HG02678 (cell line): ENCODE measurements at regions not wholly inside any gene's neighbourhood (a gene's known extent, or its start where the extent isn't known, plus 50 kb on each side); places are given as distances from the start of the nearest gene placed in this dataset.

Source experiments
- ATAC-seq: cut with Tn5 transposase; IDR thresholded peaks from one replicate; pipeline ENCODE4 v1.9.1; 2021; ENCODE audit warnings: mild to moderate bottlenecking, moderate library complexity; ENCODE audit not compliant: unreplicated experiment

GRCh38 chr18:44119607-44120006 is 561.1 kb upstream of the SETBP1 start:
- no peak for ATAC-seq

DNA sequence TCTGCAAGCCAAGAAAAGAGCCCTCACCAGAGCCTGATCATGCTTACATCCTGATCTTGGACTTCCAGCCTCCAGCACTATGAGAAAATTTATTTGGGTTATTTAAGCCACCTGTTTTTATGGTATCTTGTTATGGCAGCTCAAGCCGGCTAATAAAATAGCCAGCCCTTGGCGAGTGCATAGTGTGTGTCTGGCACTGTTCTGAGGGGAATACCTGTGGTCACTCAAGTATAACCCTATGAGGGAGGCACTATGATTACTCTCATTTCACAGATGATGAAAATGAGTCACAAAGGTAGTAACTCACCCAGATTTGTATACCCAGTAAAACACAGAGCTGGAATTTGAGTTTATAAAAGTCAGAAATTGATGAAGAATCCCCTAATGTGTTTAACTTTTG is 556.9 kb upstream of the SETBP1 start:
- ATAC-seq = no peak

DNA sequence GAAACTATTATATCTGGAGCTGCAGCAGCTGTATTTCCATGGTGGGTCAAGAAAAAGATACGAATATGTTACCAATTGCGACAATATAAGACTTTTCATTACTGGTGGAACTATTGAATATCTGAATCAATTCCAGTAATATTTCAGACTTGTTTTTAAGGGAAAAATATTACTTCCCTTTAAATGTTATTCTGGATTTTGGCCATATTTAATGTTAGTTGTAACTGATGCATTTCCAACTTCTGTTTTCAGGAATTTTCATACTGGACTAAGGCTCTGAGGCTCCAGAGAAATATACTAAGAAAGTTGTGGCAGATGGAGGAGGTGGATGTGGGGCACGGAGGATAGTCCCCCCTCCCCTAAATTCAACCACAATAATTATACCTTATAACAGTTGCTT is 555.2 kb upstream of the SETBP1 start:
- ATAC-seq = no peak

DNA sequence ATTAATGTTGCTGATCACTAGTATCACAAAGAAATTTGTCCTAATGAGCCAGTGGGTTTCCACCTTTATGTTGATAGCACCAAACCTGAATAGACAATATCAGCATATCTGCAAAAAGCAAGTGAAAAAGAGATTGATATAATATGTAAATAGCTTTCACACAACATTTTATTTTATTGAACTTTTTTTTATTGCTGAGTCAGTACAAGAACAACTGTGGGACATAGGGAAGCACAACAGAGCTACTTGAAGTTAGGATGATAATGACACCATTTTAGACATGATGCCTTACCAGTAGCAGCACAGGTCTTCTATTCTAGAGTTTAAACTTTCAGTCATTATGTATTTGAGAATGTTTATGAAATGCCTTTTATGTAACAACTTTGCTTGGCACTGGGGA is 554.1 kb upstream of the SETBP1 start:
- no peak for ATAC-seq

DNA sequence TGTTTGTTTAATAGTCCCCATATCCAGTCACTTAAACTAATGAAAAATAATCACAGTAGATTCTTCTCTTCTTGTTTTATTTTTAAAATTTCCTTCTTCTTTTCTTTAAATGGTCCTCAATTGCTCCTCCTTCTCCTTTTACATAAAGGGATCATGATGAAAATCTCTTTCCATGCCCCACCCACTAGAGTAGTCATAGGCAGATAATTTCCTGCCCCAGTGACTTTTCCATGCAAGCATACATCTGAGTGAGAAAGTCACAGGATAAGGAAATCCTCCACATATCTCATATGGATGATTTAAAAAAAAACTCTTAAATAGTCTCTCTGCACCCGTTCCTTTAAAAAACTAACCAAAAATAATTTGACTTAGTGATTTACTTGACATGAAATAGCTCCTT is 552.3 kb upstream of the SETBP1 start:
- no peak for ATAC-seq

DNA sequence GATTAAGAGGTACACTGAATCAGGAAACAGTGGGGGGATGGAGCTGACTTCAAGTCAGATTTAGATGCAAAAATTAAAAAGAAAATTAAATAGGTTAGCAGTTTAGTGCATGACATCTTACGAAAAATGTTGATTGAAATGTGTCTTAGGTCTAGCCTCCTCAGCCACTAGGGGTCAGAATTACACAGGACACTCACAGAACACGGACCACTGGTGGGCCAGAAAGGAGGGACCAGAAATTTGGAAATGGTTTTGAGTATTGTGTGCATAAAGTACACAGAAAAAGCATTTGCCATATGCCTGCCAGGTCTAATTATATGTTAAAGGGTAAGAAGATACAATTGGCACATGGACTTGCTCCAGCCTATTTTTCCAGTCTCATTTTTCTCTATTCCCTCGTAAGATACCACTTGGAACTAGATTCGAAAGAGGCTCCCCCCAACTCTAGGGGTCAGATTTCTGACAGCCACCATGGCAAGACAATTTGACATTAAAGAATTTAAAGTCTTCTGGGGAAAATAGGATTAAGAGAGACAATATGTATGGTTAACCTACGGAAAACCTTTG is 550.2 kb upstream of the SETBP1 start:
- no peak for ATAC-seq

- no peak for ATAC-seq
These were observed 547.2 kb upstream of the SETBP1 start for GRCh38 chr18:44133483-44133882.

GRCh38 chr18:44134447-44134846 is 546.2 kb upstream of the SETBP1 start:
- no peak for ATAC-seq

DNA sequence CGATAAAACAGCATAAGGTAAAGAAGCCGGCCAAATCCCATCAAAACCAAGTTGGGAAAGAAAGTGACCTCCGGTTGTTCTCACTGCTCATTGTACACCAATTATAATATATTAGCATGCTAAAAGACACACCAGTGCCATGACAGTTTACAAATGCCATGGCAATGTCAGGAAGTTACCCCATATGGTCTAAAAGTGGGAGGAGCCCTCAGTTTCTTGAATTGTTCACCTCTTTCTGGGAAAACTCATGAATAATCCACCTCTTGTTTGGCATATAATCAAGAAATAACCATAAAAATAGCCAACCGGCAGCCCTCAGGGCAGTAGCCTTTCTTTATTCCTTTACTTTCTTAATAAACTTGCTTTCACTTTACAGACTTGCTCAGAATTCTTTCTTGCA is 544.9 kb upstream of the SETBP1 start:
- ATAC-seq = no peak

DNA sequence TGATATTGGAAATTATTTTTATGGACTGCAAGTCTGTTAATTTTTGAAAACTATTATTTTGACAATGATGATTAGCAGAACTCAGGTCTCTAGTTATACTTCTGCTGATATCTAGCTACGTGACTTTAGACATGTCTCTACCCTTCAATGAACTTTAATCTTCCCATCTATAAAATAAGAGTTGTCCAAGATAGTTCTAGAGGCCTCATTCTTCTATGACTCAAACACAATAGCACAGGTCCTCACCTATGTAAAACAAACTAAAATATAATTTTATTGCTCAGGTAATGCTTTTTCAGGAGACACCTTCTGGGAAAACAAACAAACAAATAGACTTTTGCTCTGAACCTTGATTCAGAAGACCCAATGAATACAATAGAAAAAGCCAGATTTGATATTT is 544.4 kb upstream of the SETBP1 start:
- no peak for ATAC-seq

- ATAC-seq = no peak
These were observed 537.6 kb upstream of the SETBP1 start for GRCh38 chr18:44143072-44143471.

DNA sequence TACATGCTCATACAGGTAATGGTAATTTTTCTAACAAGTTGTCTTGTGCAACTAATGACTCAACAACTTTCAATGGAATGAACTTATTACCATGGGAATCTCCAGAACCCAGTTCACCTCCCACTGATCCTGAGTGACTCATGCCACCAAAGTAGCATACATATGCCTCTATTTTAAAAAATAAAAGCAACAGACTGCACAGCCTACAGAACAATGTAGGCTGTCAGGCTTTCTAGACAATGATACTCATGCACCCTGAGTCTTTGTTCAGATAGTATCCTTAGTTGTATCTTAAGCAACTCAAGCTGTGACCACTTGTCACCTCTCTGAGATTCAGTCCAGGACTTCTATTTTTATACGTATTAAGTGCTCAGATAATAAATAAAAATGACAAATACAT is 531.0 kb upstream of the SETBP1 start:
- ATAC-seq = no peak

GRCh38 chr18:44153981-44154380 is 526.7 kb upstream of the SETBP1 start:
- no peak for ATAC-seq

DNA sequence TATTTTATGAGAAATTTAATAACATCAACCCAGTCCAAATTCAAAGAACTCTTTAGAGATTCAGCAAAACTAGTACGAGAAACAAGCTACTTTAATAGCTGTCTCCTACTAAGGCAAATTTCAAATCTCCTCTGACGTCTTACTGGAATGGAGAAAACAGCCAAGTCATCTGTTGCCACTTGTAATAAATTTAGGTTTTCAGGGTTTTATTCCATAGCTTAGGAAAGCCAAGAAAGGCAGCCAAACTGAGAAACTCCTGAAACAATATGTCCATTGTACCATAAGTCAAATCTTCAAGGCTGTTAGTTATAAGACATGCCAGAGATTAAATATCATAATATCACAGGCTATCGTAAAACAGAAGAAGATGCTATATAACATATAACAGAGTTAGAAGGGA is 524.6 kb upstream of the SETBP1 start:
- no peak for ATAC-seq

DNA sequence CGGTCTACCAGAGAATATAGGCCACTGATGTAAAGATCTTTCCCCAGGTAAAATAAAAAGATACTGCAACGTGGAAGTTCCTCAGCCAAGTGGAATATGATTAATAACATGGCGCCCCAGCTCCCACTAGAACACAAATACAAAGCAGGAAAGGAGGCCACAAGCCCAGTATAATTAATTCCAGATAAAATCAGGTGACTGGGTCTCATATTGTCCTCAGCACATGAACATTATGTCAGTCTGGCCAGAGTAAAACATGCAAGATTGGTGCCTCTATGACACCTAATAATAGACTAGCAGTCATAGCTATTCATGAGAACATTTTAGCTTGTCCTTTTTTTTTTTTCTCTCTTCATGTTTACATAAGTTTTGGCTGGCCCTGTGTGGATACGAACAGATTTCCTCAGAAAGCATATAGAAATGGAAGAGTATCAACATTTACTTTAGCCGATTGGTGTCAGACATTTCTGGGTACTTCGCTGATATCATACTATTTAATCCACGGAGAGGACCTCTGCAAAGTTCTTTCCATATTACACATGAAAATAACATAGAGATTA is 523.8 kb upstream of the SETBP1 start:
- no peak for ATAC-seq

GRCh38 chr18:44170208-44170880 is 510.3 kb upstream of the SETBP1 start:
- no peak for ATAC-seq

- ATAC-seq = no peak
These were observed 509.4 kb upstream of the SETBP1 start for GRCh38 chr18:44171301-44171700.

DNA sequence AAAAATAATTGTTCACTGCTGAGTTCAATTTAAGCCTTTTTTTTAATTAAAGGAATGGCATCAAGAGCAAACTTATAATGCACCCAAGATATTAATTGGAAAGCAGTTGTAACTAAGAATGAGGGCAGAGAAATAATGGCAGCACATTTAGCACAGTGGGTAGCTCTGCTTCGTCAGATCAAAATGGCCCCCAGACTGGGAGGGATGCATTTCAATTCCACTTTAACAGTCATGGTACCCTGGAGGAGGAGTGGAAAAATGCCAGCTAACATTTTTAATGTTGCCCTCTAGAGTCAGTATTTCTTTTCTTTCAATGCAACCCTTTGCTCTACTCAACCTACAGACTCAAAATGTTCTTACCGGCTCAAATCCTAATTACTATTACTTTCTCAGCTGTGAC is 504.8 kb upstream of the SETBP1 start:
- no peak for ATAC-seq

- no peak for ATAC-seq
These were observed 502.2 kb upstream of the SETBP1 start for GRCh38 chr18:44178476-44178875.

DNA sequence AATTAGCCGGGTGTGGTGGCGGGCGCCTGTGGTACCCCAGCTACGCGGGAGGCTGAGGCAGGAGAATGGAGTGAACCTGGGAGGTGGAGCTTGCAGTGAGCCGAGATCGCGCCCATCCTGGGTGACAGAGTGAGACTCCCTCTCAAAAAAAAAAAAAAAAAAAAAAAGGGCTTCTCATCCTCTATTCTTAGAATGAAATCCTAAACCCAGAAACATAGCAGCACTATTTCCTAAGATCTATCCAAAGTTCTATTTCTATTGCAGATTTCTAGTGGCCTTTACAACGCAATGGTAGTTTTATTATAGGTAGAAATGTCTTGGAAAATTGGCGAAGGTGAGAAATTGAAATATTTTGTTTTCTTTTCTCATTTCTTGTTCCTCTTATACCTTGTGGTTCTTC is 501.0 kb upstream of the SETBP1 start:
- no peak for ATAC-seq

DNA sequence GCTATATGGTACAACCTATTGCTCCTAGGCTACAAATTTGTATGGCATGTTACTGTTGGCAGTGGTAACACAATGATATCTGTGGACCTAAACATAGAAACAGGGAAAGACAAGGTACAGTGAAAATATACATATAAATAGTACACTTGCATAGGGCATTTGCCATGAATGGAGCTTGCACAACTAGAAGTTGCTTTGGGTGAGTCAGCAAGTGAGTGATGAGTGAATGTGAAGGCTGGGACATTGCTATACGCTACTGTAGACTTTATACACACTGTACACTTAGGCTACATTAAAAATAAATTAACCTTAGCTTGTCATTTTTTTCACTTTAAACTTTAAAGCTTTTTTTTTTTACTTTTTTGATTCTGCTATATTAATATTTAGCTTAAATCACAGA is 500.0 kb upstream of the SETBP1 start:
- no peak for ATAC-seq

DNA sequence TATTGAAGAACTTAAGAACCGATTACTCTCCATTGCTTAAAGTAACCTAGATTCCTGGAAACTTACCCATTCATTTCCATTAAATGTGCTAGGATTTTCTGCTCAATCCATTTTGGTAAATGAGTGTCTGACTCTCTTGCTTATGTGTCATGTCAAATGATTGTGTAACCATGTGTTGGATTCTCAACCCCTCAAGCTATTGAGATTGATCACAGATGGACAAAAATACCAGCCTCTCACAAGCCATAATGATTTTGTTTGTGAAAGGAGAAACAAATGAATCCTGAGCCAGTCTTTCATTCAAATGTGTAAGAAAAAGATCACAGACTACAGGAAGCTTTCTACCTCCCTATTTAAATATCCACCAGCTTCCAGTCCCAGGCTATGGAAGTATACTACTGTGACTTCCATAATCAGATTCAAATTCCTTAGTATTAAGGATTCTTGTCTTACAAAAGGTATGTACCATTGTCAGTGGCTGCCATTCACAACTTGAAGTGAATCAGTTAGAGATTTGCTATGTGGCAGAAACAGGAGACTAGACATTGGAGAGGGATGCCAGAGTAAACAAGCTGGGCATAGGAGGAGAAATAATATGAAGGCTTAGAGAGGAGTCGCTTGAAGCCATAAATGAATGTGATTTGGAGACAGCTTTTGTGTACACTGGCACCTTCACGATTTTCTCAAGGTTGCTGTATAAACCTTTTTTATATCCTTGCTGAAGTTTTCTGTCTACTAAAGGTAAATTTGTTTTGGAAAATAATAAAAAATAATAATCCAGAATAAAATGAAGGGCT is 498.5 kb upstream of the SETBP1 start:
- ATAC-seq = no peak
